Endothelial cell of umbilical vein (primary cell): ENCODE measurements at regions not wholly inside any gene's neighbourhood (a gene's known extent, or its start where the extent isn't known, plus 50 kb on each side); places are given as distances from the start of the nearest gene placed in this dataset.

ENCODE experiments used
- BruUV-seq: library from RNA; stranded (reverse); fragments of 400-500 nt; replicated peaks from 2 replicates; lab custom pipeline; 2021; lab: Mats Ljungman, UMichigan
- CTCF ChIA-PET: fragments of 300-600, 350-600 bp; sonication (Branson Sonifier 250); formaldehyde crosslinking; loops from one replicate; lab custom pipeline; 2021; ENCODE audit warnings: antibody characterized with exemption, inconsistent platforms; lab: Charles Lee
- POLR2A ChIA-PET: fragments of 300-600, 350-600 bp; sonication (Branson Sonifier 250); formaldehyde crosslinking; loops from one replicate; lab custom pipeline; 2021; ENCODE audit warnings: antibody characterized with exemption, inconsistent platforms; lab: Charles Lee
- DNase-seq: peaks from one replicate; pipeline ENCODE4 v3.0.0-alpha.2; 2011; ENCODE audit warnings: low read depth, low spot score
- FAIRE-seq: peaks from 2 replicates; lab custom pipeline; 2011; peaks lifted over from hg19 to GRCh38; lab: Jason Lieb, UNC
- H2AFZ ChIP-seq: 2 replicates; pipeline ENCODE4 v1.6.0; 2012; ENCODE audit warnings: low read depth, low read length, control low read depth, inconsistent platforms
- H3K27ac ChIP-seq: 2 replicates; pipeline ENCODE4 v1.5.1; 2011; ENCODE audit warnings: low read depth, mild to moderate bottlenecking, control low read depth, low read length, moderate library complexity; ENCODE audit not compliant: insufficient read depth
- H3K27me3 ChIP-seq, 2 experiments: 2 replicates each; pipeline versions ENCODE4 v1.6.0 to v1.6.1; 2011; ENCODE audit warnings: low read length in 2 of 2, mixed read lengths in 1 of 2; ENCODE audit not compliant: control insufficient read depth in 2 of 2, insufficient read depth in 2 of 2
- H3K36me3 ChIP-seq, 2 experiments: 2 replicates in 1 of 2; 3 replicates in 1 of 2; pipeline ENCODE4 v1.5.1; 2011; ENCODE audit warnings: low read length in 2 of 2, mild to moderate bottlenecking in 1 of 2, moderate library complexity in 1 of 2; ENCODE audit not compliant: control insufficient read depth in 2 of 2, insufficient read depth in 2 of 2; ENCODE audit errors: extremely low read depth in 1 of 2
- H3K4me1 ChIP-seq: 3 replicates; pipeline ENCODE4 v1.5.1; 2011; ENCODE audit warnings: mild to moderate bottlenecking, low read length; ENCODE audit not compliant: control insufficient read depth, insufficient read depth; ENCODE audit errors: extremely low read depth
- H3K4me2 ChIP-seq: 2 replicates; pipeline ENCODE4 v1.6.1; 2011; ENCODE audit warnings: low read length, control low read depth, mixed read lengths; ENCODE audit not compliant: insufficient read depth
- H3K4me3 ChIP-seq, 3 experiments: fragments of 200-600 bp in 1 of 3; sonication (generic), shearing (Covaris generic) in 1 of 3; replicated peaks in 1 of 3; 2 replicates each; pipeline ENCODE4 v1.5.1; 2011 to 2016; ENCODE audit warnings: control low read depth in 3 of 3, low read length in 3 of 3, mild to moderate bottlenecking in 2 of 3, inconsistent platforms in 1 of 3, low read depth in 1 of 3, moderate library complexity in 1 of 3; ENCODE audit not compliant: insufficient read depth in 1 of 3
- H3K79me2 ChIP-seq: 2 replicates; pipeline ENCODE4 v1.6.0; 2012; ENCODE audit warnings: low read length, inconsistent platforms; ENCODE audit not compliant: control insufficient read depth, insufficient read depth
- H3K9ac ChIP-seq: replicated peaks from 2 replicates; pipeline ENCODE3; 2011; ENCODE audit warnings: low read length, control low read depth; ENCODE audit not compliant: insufficient read depth; ENCODE audit errors: extremely low read depth
- H3K9me1 ChIP-seq: replicated peaks from 3 replicates; pipeline ENCODE4 v1.6.0; 2011; ENCODE audit warnings: mild to moderate bottlenecking, low read length; ENCODE audit not compliant: control insufficient read depth, insufficient read depth; ENCODE audit errors: extremely low read depth
- H3K9me3 ChIP-seq: replicated peaks from 2 replicates; pipeline ENCODE4 v1.5.1; 2012; ENCODE audit warnings: low read length, inconsistent platforms; ENCODE audit not compliant: control insufficient read depth, insufficient read depth
- H4K20me1 ChIP-seq: replicated peaks from 2 replicates; pipeline ENCODE3; 2011; ENCODE audit warnings: mild to moderate bottlenecking, low read length; ENCODE audit not compliant: control insufficient read depth, insufficient read depth; ENCODE audit errors: extremely low read depth
- EZH2 ChIP-seq: IDR thresholded peaks from 2 replicates; pipeline ENCODE4 v1.6.1; 2012; ENCODE audit warnings: borderline replicate concordance, low read depth, mild to moderate bottlenecking, moderate library complexity, low read length, inconsistent platforms; ENCODE audit not compliant: severe bottlenecking
- FOS ChIP-seq: IDR thresholded peaks from 2 replicates; pipeline ENCODE4 v1.6.1; 2011; ENCODE audit warnings: mild to moderate bottlenecking, low read length, moderate library complexity, borderline replicate concordance; ENCODE audit not compliant: insufficient read depth
- GATA2 ChIP-seq: IDR thresholded peaks from 2 replicates; pipeline ENCODE4 v1.7.0; 2011; ENCODE audit warnings: low read depth, mild to moderate bottlenecking, moderate library complexity, mixed read lengths, low read length; ENCODE audit not compliant: insufficient read length, insufficient read depth
- JUN ChIP-seq: IDR thresholded peaks from 2 replicates; pipeline ENCODE4 v1.6.1; 2011; ENCODE audit warnings: borderline replicate concordance, low read depth; ENCODE audit not compliant: insufficient read length, insufficient read depth
- MYC ChIP-seq: IDR thresholded peaks from one replicate; pipeline ENCODE4 v1.6.1; 2011; ENCODE audit warnings: mild to moderate bottlenecking, low read depth, low read length
- POLR2A ChIP-seq: IDR thresholded peaks from 2 replicates; pipeline ENCODE4 v1.6.1; 2012; ENCODE audit warnings: low read depth, mild to moderate bottlenecking, control low read depth, low read length
- POLR2AphosphoS5 ChIP-seq: IDR thresholded peaks from 2 replicates; pipeline ENCODE4 v1.6.1; 2012; ENCODE audit warnings: low read depth, mild to moderate bottlenecking, control low read depth, low read length, moderate library complexity; ENCODE audit not compliant: insufficient read depth
- dilution Hi-C: fragments of 300-500 bp; cut with MboI; formaldehyde crosslinking; loops from one replicate; pipeline ENCODE4 v1.15.0; 2019; ENCODE audit warnings: low sequenced_read_pairs; ENCODE audit not compliant: extremely low pct_ligation_motif_present
- intact Hi-C: fragments of 100-400 bp; cut with micrococcal nuclease; formaldehyde crosslinking; loops from one replicate; pipeline ENCODE4 v1.10.0; 2022
- TF ChIP-seq, protein P1 (sequence below): IDR thresholded peaks from 2 replicates; pipeline ENCODE4 v1.6.1; 2011; ENCODE audit not compliant: insufficient read depth, insufficient read length
- TF ChIP-seq, protein P2 (sequence below), 2 donors: IDR thresholded peaks; 1 replicate in 1 of 2; 2 replicates in 1 of 2; pipeline ENCODE4 v1.5.1; 2011; ENCODE audit warnings: low read length in 2 of 2, mild to moderate bottlenecking in 2 of 2, moderate library complexity in 2 of 2, control low read depth in 1 of 2, inconsistent platforms in 1 of 2, low read depth in 1 of 2; ENCODE audit not compliant: insufficient read depth in 1 of 2; ENCODE audit errors: extremely low read depth in 1 of 2

DNA sequence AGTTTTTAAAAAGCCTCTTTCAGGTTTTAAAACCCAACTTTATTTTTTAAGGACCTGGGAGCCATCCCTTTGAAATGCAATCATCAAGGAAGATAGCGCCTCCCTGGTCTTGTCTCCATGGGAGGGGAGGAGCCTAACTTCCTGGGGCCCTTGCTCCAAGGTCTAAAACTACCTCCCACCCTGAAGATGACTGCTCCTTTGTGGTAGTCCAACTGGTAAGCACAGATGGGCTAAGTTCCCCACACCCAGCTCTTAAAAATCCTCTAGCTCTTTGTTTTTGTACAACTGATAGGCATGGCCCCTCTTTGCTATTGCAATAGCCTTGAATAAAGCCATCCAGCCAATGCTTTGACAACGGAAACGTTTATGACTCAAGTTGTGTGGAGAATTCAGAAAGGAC is 716.8 kb downstream of the CBLN2 start:
- intact Hi-C loops: no loop called here
- FAIRE-seq (no peak), DNase-seq (no peak)
- Histone ChIP-seq H3K36me3 (no peaks in the 10 kb centered on the region), H3K79me2 (no peaks in the 10 kb centered on the region), H3K9me3 (no peaks in the 10 kb centered on the region), H3K27ac (no peak overlapping the region), H3K9ac (no peak overlapping the region), H4K20me1 (no peaks in the 10 kb centered on the region), H3K4me1 (no peaks in the 10 kb centered on the region), H2AFZ (no peak overlapping the region), H3K27me3 (no peaks in the 10 kb centered on the region), H3K9me1 (no peaks in the 10 kb centered on the region), H3K4me3 (no peak overlapping the region), H3K4me2 (no peak overlapping the region)
- ChIA-PET CTCF (no interaction called here), POLR2A (no interaction called here)
- BruUV-seq: no TSS peak
- no peak for TF ChIP-seq MYC
- TF ChIP-seq, protein P1, sequence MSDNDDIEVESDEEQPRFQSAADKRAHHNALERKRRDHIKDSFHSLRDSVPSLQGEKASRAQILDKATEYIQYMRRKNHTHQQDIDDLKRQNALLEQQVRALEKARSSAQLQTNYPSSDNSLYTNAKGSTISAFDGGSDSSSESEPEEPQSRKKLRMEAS: no peak
- TF ChIP-seq FOS: no peak
- TF ChIP-seq EZH2: no peak
- no peak for TF ChIP-seq GATA2
- TF ChIP-seq JUN: no peak
- no peak for TF ChIP-seq POLR2AphosphoS5
- TF ChIP-seq POLR2A: no peak
- TF ChIP-seq, protein P2, sequence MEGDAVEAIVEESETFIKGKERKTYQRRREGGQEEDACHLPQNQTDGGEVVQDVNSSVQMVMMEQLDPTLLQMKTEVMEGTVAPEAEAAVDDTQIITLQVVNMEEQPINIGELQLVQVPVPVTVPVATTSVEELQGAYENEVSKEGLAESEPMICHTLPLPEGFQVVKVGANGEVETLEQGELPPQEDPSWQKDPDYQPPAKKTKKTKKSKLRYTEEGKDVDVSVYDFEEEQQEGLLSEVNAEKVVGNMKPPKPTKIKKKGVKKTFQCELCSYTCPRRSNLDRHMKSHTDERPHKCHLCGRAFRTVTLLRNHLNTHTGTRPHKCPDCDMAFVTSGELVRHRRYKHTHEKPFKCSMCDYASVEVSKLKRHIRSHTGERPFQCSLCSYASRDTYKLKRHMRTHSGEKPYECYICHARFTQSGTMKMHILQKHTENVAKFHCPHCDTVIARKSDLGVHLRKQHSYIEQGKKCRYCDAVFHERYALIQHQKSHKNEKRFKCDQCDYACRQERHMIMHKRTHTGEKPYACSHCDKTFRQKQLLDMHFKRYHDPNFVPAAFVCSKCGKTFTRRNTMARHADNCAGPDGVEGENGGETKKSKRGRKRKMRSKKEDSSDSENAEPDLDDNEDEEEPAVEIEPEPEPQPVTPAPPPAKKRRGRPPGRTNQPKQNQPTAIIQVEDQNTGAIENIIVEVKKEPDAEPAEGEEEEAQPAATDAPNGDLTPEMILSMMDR (IDR thresholded peaks at IDR 0.05; ENCODE audit: extremely low read depth in 1 of 2, insufficient read depth in 1 of 2, low read depth in 1 of 2, low read length in 2 of 2): no peak
- dilution Hi-C loops: no loop called here
